ENCODE measurements at regions not wholly inside any gene's neighbourhood (a gene's known extent, or its start where the extent isn't known, plus 50 kb on each side); places are given as distances from the start of the nearest gene placed in this dataset.

GRCh38 chr6:117138920-117139319 is 126.4 kb upstream of the VGLL2 start:
- no peak overlapping the region for H3K9ac ChIP-seq (ENCODE audit: low read length)
- no peaks in the 10 kb centered on the region for H3K9me3 ChIP-seq (ENCODE audit: insufficient read depth, low read length)
- peaks cover 6% of the 10 kb centered on the region for H3K4me1 ChIP-seq (ENCODE audit: low read length)
- TF ChIP-seq, protein P1, sequence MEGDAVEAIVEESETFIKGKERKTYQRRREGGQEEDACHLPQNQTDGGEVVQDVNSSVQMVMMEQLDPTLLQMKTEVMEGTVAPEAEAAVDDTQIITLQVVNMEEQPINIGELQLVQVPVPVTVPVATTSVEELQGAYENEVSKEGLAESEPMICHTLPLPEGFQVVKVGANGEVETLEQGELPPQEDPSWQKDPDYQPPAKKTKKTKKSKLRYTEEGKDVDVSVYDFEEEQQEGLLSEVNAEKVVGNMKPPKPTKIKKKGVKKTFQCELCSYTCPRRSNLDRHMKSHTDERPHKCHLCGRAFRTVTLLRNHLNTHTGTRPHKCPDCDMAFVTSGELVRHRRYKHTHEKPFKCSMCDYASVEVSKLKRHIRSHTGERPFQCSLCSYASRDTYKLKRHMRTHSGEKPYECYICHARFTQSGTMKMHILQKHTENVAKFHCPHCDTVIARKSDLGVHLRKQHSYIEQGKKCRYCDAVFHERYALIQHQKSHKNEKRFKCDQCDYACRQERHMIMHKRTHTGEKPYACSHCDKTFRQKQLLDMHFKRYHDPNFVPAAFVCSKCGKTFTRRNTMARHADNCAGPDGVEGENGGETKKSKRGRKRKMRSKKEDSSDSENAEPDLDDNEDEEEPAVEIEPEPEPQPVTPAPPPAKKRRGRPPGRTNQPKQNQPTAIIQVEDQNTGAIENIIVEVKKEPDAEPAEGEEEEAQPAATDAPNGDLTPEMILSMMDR (IDR thresholded peaks at IDR 0.05; ENCODE audit: low read depth, low read length): no peak
- no peak for TF ChIP-seq EZH2phosphoT487 (IDR thresholded peaks at IDR 0.05; ENCODE audit: low read depth)
- H3K27ac ChIP-seq (ENCODE audit: low read length): no peak overlapping the region
- H3K36me3 ChIP-seq (replicated peaks; ENCODE audit: low read depth, low read length): no peaks in the 10 kb centered on the region
- no peak overlapping the region for H3K4me3 ChIP-seq (ENCODE audit: low read length)
- H3K79me2 ChIP-seq (ENCODE audit: low read length): no peaks in the 10 kb centered on the region
- no peaks in the 10 kb centered on the region for H3K27me3 ChIP-seq (ENCODE audit: low read depth, low read length)
- no peak overlapping the region for H2AFZ ChIP-seq (ENCODE audit: low read depth, low read length)
- no peak overlapping the region for H3K4me2 ChIP-seq (ENCODE audit: low read length)
- no peaks in the 10 kb centered on the region for H4K20me1 ChIP-seq (ENCODE audit: insufficient read depth, low read length)

GRCh38 chr6:117142142-117142541 is 123.2 kb upstream of the VGLL2 start:
- TF ChIP-seq EZH2phosphoT487 (IDR thresholded peaks at IDR 0.05; ENCODE audit: low read depth): no peak
- TF ChIP-seq, protein P1 (IDR thresholded peaks at IDR 0.05; ENCODE audit: low read depth, low read length): no peak
- H3K79me2 ChIP-seq (ENCODE audit: low read length): no peaks in the 10 kb centered on the region
- no peak overlapping the region for H2AFZ ChIP-seq (ENCODE audit: low read depth, low read length)

GRCh38 chr6:117142995-117143394 is 122.4 kb upstream of the VGLL2 start:
- no peaks in the 10 kb centered on the region for H3K27me3 ChIP-seq (ENCODE audit: low read depth, low read length)
- no peak overlapping the region for H3K9ac ChIP-seq (ENCODE audit: low read length)
- H3K79me2 ChIP-seq (ENCODE audit: low read length): no peaks in the 10 kb centered on the region
- H3K4me3 ChIP-seq (ENCODE audit: low read length): no peak overlapping the region
- H3K9me3 ChIP-seq (ENCODE audit: insufficient read depth, low read length): no peaks in the 10 kb centered on the region
- H3K27ac ChIP-seq (ENCODE audit: low read length): no peak overlapping the region
- no peak overlapping the region for H2AFZ ChIP-seq (ENCODE audit: low read depth, low read length)
- H3K4me1 ChIP-seq (ENCODE audit: low read length): peaks cover 13% of the 10 kb centered on the region
- no peak overlapping the region for H3K4me2 ChIP-seq (ENCODE audit: low read length)
- H3K36me3 ChIP-seq (replicated peaks; ENCODE audit: low read depth, low read length): no peaks in the 10 kb centered on the region
- no peaks in the 10 kb centered on the region for H4K20me1 ChIP-seq (ENCODE audit: insufficient read depth, low read length)
- TF ChIP-seq EZH2phosphoT487 (IDR thresholded peaks at IDR 0.05; ENCODE audit: low read depth): no peak
- TF ChIP-seq, protein P1 (IDR thresholded peaks at IDR 0.05; ENCODE audit: low read depth, low read length): no peak

More at GRCh38 chr6:117142142-117142541, 123.2 kb upstream of the VGLL2 start:
- no peak overlapping the region for H3K27ac ChIP-seq (ENCODE audit: low read length)
- no peak overlapping the region for H3K9ac ChIP-seq (ENCODE audit: low read length)
- H3K27me3 ChIP-seq (ENCODE audit: low read depth, low read length): no peaks in the 10 kb centered on the region
- no peaks in the 10 kb centered on the region for H3K9me3 ChIP-seq (ENCODE audit: insufficient read depth, low read length)
- H3K4me1 ChIP-seq (ENCODE audit: low read length): peaks cover 13% of the 10 kb centered on the region
- H4K20me1 ChIP-seq (ENCODE audit: insufficient read depth, low read length): no peaks in the 10 kb centered on the region
- H3K4me3 ChIP-seq (ENCODE audit: low read length): no peak overlapping the region
- H3K4me2 ChIP-seq (ENCODE audit: low read length): no peak overlapping the region
- no peaks in the 10 kb centered on the region for H3K36me3 ChIP-seq (replicated peaks; ENCODE audit: low read depth, low read length)

- H3K79me2 ChIP-seq (ENCODE audit: low read length): no peaks in the 10 kb centered on the region
- H4K20me1 ChIP-seq (ENCODE audit: insufficient read depth, low read length): no peaks in the 10 kb centered on the region
- H3K9ac ChIP-seq (ENCODE audit: low read length): no peak overlapping the region
- no peak overlapping the region for H2AFZ ChIP-seq (ENCODE audit: low read depth, low read length)
- no peak overlapping the region for H3K27ac ChIP-seq (ENCODE audit: low read length)
- H3K4me1 ChIP-seq (ENCODE audit: low read length): peaks cover 13% of the 10 kb centered on the region
- no peaks in the 10 kb centered on the region for H3K36me3 ChIP-seq (replicated peaks; ENCODE audit: low read depth, low read length)
- TF ChIP-seq, protein P1 (IDR thresholded peaks at IDR 0.05; ENCODE audit: low read depth, low read length): no peak
- TF ChIP-seq EZH2phosphoT487 (IDR thresholded peaks at IDR 0.05; ENCODE audit: low read depth): no peak
- no peaks in the 10 kb centered on the region for H3K27me3 ChIP-seq (ENCODE audit: low read depth, low read length)
- H3K4me2 ChIP-seq (ENCODE audit: low read length): no peak overlapping the region
- H3K4me3 ChIP-seq (ENCODE audit: low read length): no peak overlapping the region
- no peaks in the 10 kb centered on the region for H3K9me3 ChIP-seq (ENCODE audit: insufficient read depth, low read length)
Observed at GRCh38 chr6:117143647-117144046, 121.7 kb upstream of the VGLL2 start.
